Memory B cell (primary cell): ENCODE measurements at regions not wholly inside any gene's neighbourhood (a gene's known extent, or its start where the extent isn't known, plus 50 kb on each side); places are given as distances from the start of the nearest gene placed in this dataset.
A peak's percentile ranks its signal among the peaks of the same experiment; 100 is the strongest.

Source experiments
- ATAC-seq: fragments of 150-1000 bp; cut with Tn5 transposase; 2 replicates; pipeline ENCODE4 v1.10.0; 2021; ENCODE audit warnings: low read depth, mild to moderate bottlenecking, moderate library complexity
- DNase-seq, 2 donors: peaks; one replicate each; pipeline ENCODE4 v3.0.0; 2022; ENCODE audit warnings: low spot score in 2 of 2
- H3K27ac Mint-ChIP-seq: one replicate; pipeline ENCODE4 v1.8.0; 2022; ENCODE audit warnings: mild to moderate bottlenecking, moderate library complexity, mixed read lengths
- H3K27me3 Mint-ChIP-seq: one replicate; pipeline ENCODE4 v1.8.0; 2022; ENCODE audit warnings: mixed read lengths
- H3K36me3 Mint-ChIP-seq: one replicate; pipeline ENCODE4 v1.8.0; 2022; ENCODE audit warnings: mild to moderate bottlenecking, mixed read lengths
- H3K4me1 Mint-ChIP-seq: one replicate; pipeline ENCODE4 v1.8.0; 2022; ENCODE audit warnings: mixed read lengths
- H3K4me3 Mint-ChIP-seq: one replicate; pipeline ENCODE4 v1.8.0; 2022; ENCODE audit warnings: mild to moderate bottlenecking, moderate library complexity, mixed read lengths
- H3K9me3 Mint-ChIP-seq: one replicate; pipeline ENCODE4 v1.8.0; 2022; ENCODE audit warnings: mixed read lengths

- H3K4me3 Mint-ChIP-seq = no peak overlapping the region
- no peak overlapping the region for H3K27ac Mint-ChIP-seq
- H3K9me3 Mint-ChIP-seq = no peaks in the 10 kb centered on the region
- peaks cover 9% of the 10 kb centered on the region for H3K4me1 Mint-ChIP-seq
- DNase-seq = peak in 1 of 2 donors; percentile 28
- H3K36me3 Mint-ChIP-seq = no peaks in the 10 kb centered on the region
- no peaks in the 10 kb centered on the region for H3K27me3 Mint-ChIP-seq
- peak; percentile 100 for ATAC-seq
Measured at GRCh38 chr5:143564417-143564816, 160.9 kb upstream of the NR3C1 start.

DNA sequence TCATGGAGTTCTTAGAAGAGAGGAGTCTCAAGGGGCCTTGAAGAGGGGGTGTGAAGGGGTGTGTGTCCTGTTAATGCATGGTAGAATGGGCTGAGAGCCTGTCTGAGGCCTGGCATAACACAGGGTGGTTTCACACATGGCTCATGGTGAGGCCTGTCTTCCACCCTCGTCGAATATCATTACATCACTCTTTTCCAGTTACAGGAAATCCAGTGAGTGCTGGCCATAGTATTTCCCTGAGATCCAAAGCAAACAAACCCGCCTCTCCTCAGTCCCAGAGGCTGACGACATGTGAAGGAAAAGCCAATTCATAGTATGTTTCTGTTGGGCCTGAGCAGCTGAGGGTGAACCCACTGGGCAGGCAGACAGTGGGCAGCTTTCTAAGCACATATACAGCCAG, 159.4 kb upstream of the NR3C1 start:
- Mint-ChIP-seq H3K36me3 (no peaks in the 10 kb centered on the region), H3K9me3 (no peaks in the 10 kb centered on the region), H3K27me3 (no peaks in the 10 kb centered on the region), H3K4me3 (no peak overlapping the region), H3K4me1 (peaks cover 10% of the 10 kb centered on the region), H3K27ac (no peak overlapping the region)
- no peak for DNase-seq
- no peak for ATAC-seq

- Mint-ChIP-seq H3K27ac (no peak overlapping the region), H3K27me3 (no peaks in the 10 kb centered on the region), H3K4me3 (no peak overlapping the region), H3K4me1 (peaks cover 16% of the 10 kb centered on the region), H3K9me3 (no peaks in the 10 kb centered on the region), H3K36me3 (no peaks in the 10 kb centered on the region)
- no peak for ATAC-seq
- no peak for DNase-seq
Measured at GRCh38 chr5:143561219-143561618, 157.7 kb upstream of the NR3C1 start.

- Mint-ChIP-seq H3K9me3 (no peaks in the 10 kb centered on the region), H3K4me3 (no peak overlapping the region), H3K36me3 (no peaks in the 10 kb centered on the region), H3K4me1 (peaks cover 16% of the 10 kb centered on the region), H3K27ac (no peak overlapping the region), H3K27me3 (no peaks in the 10 kb centered on the region)
- DNase-seq (no peak), ATAC-seq (no peak)
Measured at GRCh38 chr5:143560378-143560777, 156.9 kb upstream of the NR3C1 start.

GRCh38 chr5:143559586-143560109, 156.2 kb upstream of the NR3C1 start:
- no peaks in the 10 kb centered on the region for H3K36me3 Mint-ChIP-seq
- DNase-seq (no peak), ATAC-seq (no peak)
- H3K4me1 Mint-ChIP-seq = peaks cover 16% of the 10 kb centered on the region
- no peak overlapping the region for H3K27ac Mint-ChIP-seq
- H3K4me3 Mint-ChIP-seq = no peak overlapping the region
- H3K27me3 Mint-ChIP-seq = no peaks in the 10 kb centered on the region
- H3K9me3 Mint-ChIP-seq = no peaks in the 10 kb centered on the region

DNA sequence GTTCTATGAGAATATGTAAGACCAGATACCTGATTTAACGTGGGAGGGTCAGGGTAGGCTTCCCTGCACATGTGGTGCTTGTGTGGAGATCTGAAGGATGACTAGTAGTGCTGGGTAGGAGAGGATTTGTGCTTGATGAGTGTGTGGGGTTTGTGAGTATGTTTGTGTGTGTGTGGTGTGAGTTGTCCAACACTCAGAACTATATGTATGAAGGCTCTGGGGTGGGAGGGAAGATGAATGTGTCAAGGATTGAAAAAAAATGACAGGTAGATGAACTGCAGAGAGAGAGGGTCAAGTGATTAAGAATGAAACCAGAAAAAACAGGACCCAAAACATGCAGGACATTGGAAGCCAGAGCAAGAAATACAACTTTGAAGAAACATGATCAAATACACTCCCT, 154.6 kb upstream of the NR3C1 start:
- DNase-seq (no peak), ATAC-seq (no peak)
- Mint-ChIP-seq H3K36me3 (no peaks in the 10 kb centered on the region), H3K4me3 (no peak overlapping the region), H3K9me3 (no peaks in the 10 kb centered on the region), H3K27ac (no peak overlapping the region), H3K4me1 (peaks cover 7% of the 10 kb centered on the region), H3K27me3 (no peaks in the 10 kb centered on the region)

- ATAC-seq (no peak), DNase-seq (no peak)
- Mint-ChIP-seq H3K27ac (no peak overlapping the region), H3K4me3 (no peak overlapping the region), H3K4me1 (peaks cover 7% of the 10 kb centered on the region), H3K27me3 (no peaks in the 10 kb centered on the region), H3K9me3 (no peaks in the 10 kb centered on the region), H3K36me3 (no peaks in the 10 kb centered on the region)
Measured at GRCh38 chr5:143557061-143557818, 153.8 kb upstream of the NR3C1 start.

DNA sequence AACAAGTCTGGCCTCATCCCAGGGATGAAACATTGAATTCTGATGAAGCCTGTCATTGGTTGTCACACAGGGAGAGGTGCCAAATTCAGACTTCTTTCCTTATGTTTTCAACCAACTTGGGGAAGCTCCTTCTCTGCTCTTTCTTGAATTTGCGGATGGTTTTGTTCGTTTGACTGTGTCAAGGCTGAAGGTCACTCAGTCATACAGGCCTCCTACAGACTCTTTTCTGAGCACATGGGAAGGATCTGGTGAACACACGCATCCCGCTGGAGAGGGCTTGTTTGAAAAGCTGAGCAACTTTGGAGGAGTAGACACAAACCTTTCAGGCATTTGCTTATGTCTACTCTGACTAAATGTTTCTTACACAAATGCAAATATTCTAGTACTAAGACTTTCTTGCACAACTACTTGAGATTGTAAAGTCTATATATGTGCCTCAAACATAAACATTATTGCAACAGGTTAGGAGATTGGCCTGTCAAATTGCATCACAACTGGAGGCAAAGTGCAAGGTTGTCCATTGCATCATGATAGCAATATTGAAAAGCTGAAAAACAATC, 151.5 kb upstream of the NR3C1 start:
- Mint-ChIP-seq H3K27ac (no peak overlapping the region), H3K4me3 (no peak overlapping the region), H3K9me3 (no peaks in the 10 kb centered on the region), H3K36me3 (no peaks in the 10 kb centered on the region), H3K27me3 (peaks cover 2% of the 10 kb centered on the region), H3K4me1 (peaks cover 7% of the 10 kb centered on the region)
- ATAC-seq (no peak), DNase-seq (no peak)

DNA sequence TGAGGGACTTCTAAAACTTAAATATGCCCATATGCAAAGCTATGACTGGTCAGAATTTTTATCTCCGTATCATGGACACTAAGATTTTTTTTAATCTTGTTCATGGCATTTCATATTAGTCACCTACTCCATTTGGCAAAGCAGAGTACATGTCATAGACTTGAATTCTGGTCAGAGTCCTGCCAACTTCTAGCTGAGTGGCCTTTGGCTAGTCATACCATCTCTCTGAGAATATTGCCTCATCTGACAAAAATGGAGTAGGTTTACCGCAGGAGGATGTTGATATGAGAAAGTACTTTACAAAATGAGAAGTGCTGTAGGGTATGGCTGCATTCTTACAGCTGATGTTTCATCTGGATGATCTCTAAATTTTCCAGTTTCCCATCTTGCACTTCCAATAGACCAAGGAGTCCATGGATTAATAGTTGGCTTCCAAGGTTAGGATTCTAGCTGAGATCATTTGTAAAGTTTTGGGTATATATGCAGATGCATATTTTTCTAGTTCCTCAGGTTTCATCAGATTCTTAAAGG, 150.8 kb upstream of the NR3C1 start:
- peaks cover 7% of the 10 kb centered on the region for H3K4me1 Mint-ChIP-seq
- no peaks in the 10 kb centered on the region for H3K36me3 Mint-ChIP-seq
- no peak overlapping the region for H3K4me3 Mint-ChIP-seq
- H3K9me3 Mint-ChIP-seq = no peaks in the 10 kb centered on the region
- H3K27me3 Mint-ChIP-seq = peaks cover 2% of the 10 kb centered on the region
- H3K27ac Mint-ChIP-seq = no peak overlapping the region
- DNase-seq (no peak), ATAC-seq (no peak)

DNA sequence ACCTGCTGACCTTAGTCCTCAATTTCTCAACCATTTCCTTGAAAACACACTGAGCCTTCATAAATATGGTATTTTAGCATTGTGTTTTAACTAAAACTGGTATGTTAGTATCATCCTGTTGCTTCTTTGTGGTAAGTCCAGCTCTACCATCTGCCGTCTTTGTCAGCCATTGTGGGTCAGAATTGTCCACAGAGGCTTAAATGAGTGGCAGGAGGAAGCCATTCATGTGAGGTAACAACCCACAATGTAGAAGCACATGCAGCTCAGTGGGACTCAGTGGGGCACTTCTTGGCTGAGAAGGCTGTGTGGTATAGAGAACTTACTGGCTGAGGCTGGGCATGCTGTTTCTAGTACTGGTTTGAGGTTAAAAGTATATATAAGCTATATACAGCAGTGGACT, 149.2 kb upstream of the NR3C1 start:
- no peak overlapping the region for H3K27ac Mint-ChIP-seq
- DNase-seq = no peak

DNA sequence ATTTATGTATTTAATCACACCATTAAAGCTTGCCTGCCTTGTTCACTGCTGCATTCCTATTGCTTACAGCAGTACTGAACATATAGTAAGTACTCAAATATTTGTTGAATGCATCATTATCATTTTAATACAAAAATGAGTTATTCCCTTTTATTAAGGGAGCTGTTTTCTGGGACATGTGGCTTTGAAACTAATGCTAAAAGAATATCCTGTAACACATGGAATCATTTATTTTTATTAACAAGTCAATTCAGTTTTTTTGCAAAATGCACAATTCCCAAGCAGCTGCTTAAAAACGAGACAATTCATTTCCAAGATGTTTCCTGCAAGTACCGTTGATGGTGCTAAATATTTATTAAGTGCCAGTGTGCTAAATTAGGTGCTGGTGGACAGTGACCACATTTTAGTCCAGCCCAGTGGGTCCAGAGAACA, 148.3 kb upstream of the NR3C1 start:
- ATAC-seq (no peak), DNase-seq (no peak)
- no peaks in the 10 kb centered on the region for H3K36me3 Mint-ChIP-seq
- H3K4me3 Mint-ChIP-seq = no peak overlapping the region
- no peaks in the 10 kb centered on the region for H3K4me1 Mint-ChIP-seq
- H3K9me3 Mint-ChIP-seq = no peaks in the 10 kb centered on the region
- H3K27ac Mint-ChIP-seq = no peak overlapping the region
- peaks cover 2% of the 10 kb centered on the region for H3K27me3 Mint-ChIP-seq

More for the DNA sequence above, 149.2 kb upstream of the NR3C1 start:
- Mint-ChIP-seq H3K4me1 (peaks cover 4% of the 10 kb centered on the region), H3K27me3 (peaks cover 2% of the 10 kb centered on the region), H3K9me3 (no peaks in the 10 kb centered on the region), H3K36me3 (no peaks in the 10 kb centered on the region), H3K4me3 (no peak overlapping the region)
- ATAC-seq = no peak

DNA sequence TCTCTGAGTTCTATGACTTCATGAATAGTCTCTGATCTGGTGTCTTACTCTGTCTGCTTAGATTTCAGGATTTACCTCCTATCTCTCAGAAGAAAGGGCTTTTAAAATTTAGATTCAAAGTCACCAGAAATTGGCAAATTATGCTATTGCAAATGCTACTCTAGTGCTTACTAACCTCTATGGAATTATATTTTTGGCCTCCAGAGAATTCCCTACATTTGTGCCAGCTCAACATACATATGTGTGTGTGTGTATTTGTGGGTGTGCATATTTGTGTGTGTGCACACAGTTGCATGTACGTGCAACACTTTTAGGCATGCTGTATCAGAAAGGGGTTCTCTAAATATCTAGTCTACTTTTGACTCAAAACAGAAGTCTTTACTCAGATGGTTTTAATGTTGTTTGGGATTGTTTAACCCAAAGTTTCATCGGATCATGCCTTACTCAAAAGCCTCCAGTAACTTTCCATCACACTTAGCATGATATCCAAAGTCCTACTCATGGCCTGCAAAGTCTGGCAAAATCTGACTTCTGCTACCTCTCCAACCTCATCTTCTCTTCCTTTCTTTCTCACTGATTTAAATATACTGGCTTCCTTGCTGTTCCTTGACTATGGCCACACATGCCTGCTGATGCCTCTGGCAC, 147.6 kb upstream of the NR3C1 start:
- H3K36me3 Mint-ChIP-seq = no peaks in the 10 kb centered on the region
- H3K4me3 Mint-ChIP-seq = no peak overlapping the region
- no peak overlapping the region for H3K27ac Mint-ChIP-seq
- H3K27me3 Mint-ChIP-seq = peaks cover 2% of the 10 kb centered on the region
- DNase-seq = no peak
- ATAC-seq = no peak
- no peaks in the 10 kb centered on the region for H3K4me1 Mint-ChIP-seq
- no peaks in the 10 kb centered on the region for H3K9me3 Mint-ChIP-seq

DNA sequence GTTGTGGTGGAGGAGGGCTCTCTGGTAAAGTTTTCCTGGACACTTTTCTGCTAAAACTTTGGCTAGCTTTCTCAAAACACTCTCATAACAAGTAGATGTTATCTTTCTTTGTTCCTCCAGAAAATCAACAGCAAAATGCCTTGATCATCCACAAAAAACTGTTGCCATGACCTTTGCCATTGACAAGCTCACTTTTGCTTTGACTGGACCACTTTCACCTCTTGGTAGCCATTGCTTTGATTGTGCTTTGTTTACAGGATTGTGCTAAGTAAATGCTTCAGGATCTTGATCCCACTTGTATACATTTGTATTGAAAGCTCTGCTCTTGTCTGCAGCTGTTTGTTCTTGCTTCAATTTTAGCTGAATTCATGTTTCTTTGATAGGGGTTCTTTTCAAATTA, 143.9 kb upstream of the NR3C1 start:
- H3K27me3 Mint-ChIP-seq = peaks cover 2% of the 10 kb centered on the region
- DNase-seq (no peak), ATAC-seq (no peak)
- H3K9me3 Mint-ChIP-seq = no peaks in the 10 kb centered on the region
- H3K27ac Mint-ChIP-seq = no peak overlapping the region
- H3K36me3 Mint-ChIP-seq = no peaks in the 10 kb centered on the region
- H3K4me3 Mint-ChIP-seq = no peak overlapping the region
- no peaks in the 10 kb centered on the region for H3K4me1 Mint-ChIP-seq

- DNase-seq (no peak), ATAC-seq (no peak)
- Mint-ChIP-seq H3K9me3 (no peaks in the 10 kb centered on the region), H3K4me3 (no peak overlapping the region), H3K36me3 (no peaks in the 10 kb centered on the region), H3K27me3 (peaks cover under 1% of the 10 kb centered on the region), H3K4me1 (no peaks in the 10 kb centered on the region), H3K27ac (no peak overlapping the region)
Measured at GRCh38 chr5:143546394-143546793, 142.9 kb upstream of the NR3C1 start.
